ENCODE measurements at regions not wholly inside any gene's neighbourhood (a gene's known extent, or its start where the extent isn't known, plus 50 kb on each side); places are given as distances from the start of the nearest gene placed in this dataset.

DNA sequence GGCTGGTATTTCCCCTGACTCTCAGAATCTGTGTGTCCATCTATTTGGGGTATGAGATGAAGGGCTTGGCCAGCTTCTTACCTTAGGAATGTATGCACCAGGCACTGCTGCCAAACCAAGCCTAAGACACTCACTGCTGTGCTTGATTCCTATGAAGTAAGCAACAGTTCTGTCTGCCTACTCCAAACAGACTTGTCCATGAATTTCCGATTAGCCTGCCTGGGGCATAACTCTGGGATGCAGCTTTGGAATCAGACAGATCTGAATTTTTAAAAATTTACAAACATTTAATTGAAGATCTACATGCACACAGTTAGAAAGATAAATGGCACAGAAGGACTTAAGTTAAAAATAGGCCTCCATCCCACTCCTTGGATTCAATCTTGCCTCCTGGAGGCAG is 59.5 kb upstream of the JDP2 start:
- no peaks in the 10 kb centered on the region for H3K36me3 Mint-ChIP-seq (ENCODE audit: insufficient read depth, unreplicated experiment)
- BruUV-seq (replicated peaks), result no TSS peak
- Histone ChIP-seq H3K4me1 (peaks cover 14% of the 10 kb centered on the region), H3K27me3 (replicated peaks; ENCODE audit: control insufficient read depth, insufficient read depth, low read length) (no peaks in the 10 kb centered on the region), H3K36me3 (ENCODE audit: control insufficient read depth, insufficient read depth, low read length) (no peaks in the 10 kb centered on the region), H3K9me3 (no peaks in the 10 kb centered on the region), H3K4me3 (ENCODE audit: low read depth, low read length) (no peak overlapping the region)
- H3K27me3 Mint-ChIP-seq (ENCODE audit: insufficient read depth, unreplicated experiment), result no peaks in the 10 kb centered on the region
- no peak overlapping the region for H3K4me3 Mint-ChIP-seq (ENCODE audit: unreplicated experiment)
- CTCF ChIA-PET, result no interaction called here
- intact Hi-C loops (cut with micrococcal nuclease; ENCODE audit: unreplicated experiment), result no loop called here
- DNase-seq, result no peak
- no peak for TF ChIP-seq CTCF (IDR thresholded peaks at IDR 0.05; ENCODE audit: insufficient read depth in 1 of 2, low read depth in 1 of 2, low read length in 1 of 2, severe bottlenecking in 1 of 2, unreplicated experiment in 1 of 2)
- H3K27ac Mint-ChIP-seq (ENCODE audit: unreplicated experiment), result no peak overlapping the region
- peaks cover 6% of the 10 kb centered on the region for H3K9me3 Mint-ChIP-seq (ENCODE audit: unreplicated experiment)
- H3K4me1 Mint-ChIP-seq (ENCODE audit: low read depth, unreplicated experiment), result peaks cover 43% of the 10 kb centered on the region
- POLR2A ChIA-PET, result no interaction called here

- H3K36me3 ChIP-seq (ENCODE audit: control insufficient read depth, insufficient read depth, low read length), result no peaks in the 10 kb centered on the region
- Mint-ChIP-seq H3K27me3 (ENCODE audit: insufficient read depth, unreplicated experiment) (no peaks in the 10 kb centered on the region), H3K4me3 (ENCODE audit: unreplicated experiment) (no peak overlapping the region), H3K9me3 (ENCODE audit: unreplicated experiment) (peaks cover 6% of the 10 kb centered on the region), H3K4me1 (ENCODE audit: low read depth, unreplicated experiment) (peaks cover 39% of the 10 kb centered on the region), H3K36me3 (ENCODE audit: insufficient read depth, unreplicated experiment) (no peaks in the 10 kb centered on the region), H3K27ac (ENCODE audit: unreplicated experiment) (no peak overlapping the region)
- ChIA-PET CTCF (no interaction called here), POLR2A (no interaction called here)
- H3K4me3 ChIP-seq (ENCODE audit: low read depth, low read length), result no peak overlapping the region
- BruUV-seq (replicated peaks), result no TSS peak
- no peaks in the 10 kb centered on the region for H3K27me3 ChIP-seq (replicated peaks; ENCODE audit: control insufficient read depth, insufficient read depth, low read length)
- intact Hi-C loops (cut with micrococcal nuclease; ENCODE audit: unreplicated experiment), result no loop called here
- DNase-seq, result no peak
- H3K9me3 ChIP-seq, result no peaks in the 10 kb centered on the region
- peaks cover 25% of the 10 kb centered on the region for H3K4me1 ChIP-seq
- TF ChIP-seq CTCF (IDR thresholded peaks at IDR 0.05; ENCODE audit: insufficient read depth in 1 of 2, low read depth in 1 of 2, low read length in 1 of 2, severe bottlenecking in 1 of 2, unreplicated experiment in 1 of 2), result no peak
Measured at GRCh38 chr14:75369506-75369905, 58.3 kb upstream of the JDP2 start.

DNA sequence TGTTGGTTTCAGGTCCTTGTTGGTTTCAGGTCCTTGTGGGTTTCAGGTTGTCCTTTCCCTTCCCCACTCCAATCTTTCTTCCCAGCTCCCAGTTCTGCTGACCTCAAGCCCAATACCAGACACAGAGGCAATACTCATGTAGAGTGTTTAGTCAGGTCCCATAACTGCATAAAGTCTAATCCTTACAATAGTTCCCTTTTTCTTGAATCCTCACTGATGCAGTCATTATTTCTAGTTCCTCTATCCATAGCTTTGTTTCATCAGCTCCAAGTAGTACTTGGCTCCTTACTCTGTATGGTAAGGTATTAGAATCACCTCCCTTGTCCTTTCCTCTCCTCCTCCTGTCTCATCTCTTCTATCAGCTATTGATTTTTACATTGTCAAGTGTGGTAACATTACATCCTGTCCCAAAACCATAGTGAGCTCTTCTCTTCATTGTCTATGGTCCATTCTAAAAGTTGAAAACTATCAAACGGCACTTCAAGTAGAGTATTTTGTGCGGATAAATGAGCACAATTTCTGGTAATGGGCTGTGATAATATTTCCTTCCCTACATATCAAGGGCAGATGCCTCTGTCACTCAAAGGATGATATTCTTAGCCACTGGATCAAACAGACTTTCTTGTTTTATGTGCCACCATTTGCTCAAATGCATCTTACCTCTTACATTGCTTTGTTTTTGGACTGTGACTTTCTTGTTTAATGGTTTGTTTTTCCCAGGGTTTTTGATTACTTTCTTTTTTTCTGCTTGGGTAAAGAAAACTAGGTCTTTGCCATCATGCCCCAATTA is 57.2 kb upstream of the JDP2 start:
- Histone ChIP-seq H3K4me3 (ENCODE audit: low read depth, low read length) (no peak overlapping the region), H3K36me3 (ENCODE audit: control insufficient read depth, insufficient read depth, low read length) (no peaks in the 10 kb centered on the region), H3K27me3 (replicated peaks; ENCODE audit: control insufficient read depth, insufficient read depth, low read length) (no peaks in the 10 kb centered on the region), H3K9me3 (no peaks in the 10 kb centered on the region), H3K4me1 (peaks cover 30% of the 10 kb centered on the region)
- no peak for DNase-seq
- Mint-ChIP-seq H3K27ac (ENCODE audit: unreplicated experiment) (no peak overlapping the region), H3K36me3 (ENCODE audit: insufficient read depth, unreplicated experiment) (no peaks in the 10 kb centered on the region), H3K4me1 (ENCODE audit: low read depth, unreplicated experiment) (peaks cover 39% of the 10 kb centered on the region), H3K4me3 (ENCODE audit: unreplicated experiment) (no peak overlapping the region), H3K27me3 (ENCODE audit: insufficient read depth, unreplicated experiment) (no peaks in the 10 kb centered on the region), H3K9me3 (ENCODE audit: unreplicated experiment) (peaks cover 6% of the 10 kb centered on the region)
- ChIA-PET CTCF (no interaction called here), POLR2A (no interaction called here)
- no TSS peak for BruUV-seq (replicated peaks)
- TF ChIP-seq CTCF (IDR thresholded peaks at IDR 0.05; ENCODE audit: insufficient read depth in 1 of 2, low read depth in 1 of 2, low read length in 1 of 2, severe bottlenecking in 1 of 2, unreplicated experiment in 1 of 2), result no peak
- intact Hi-C loops (cut with micrococcal nuclease; ENCODE audit: unreplicated experiment), result no loop called here
